ENCODE measurements at regions not wholly inside any gene's neighbourhood (a gene's known extent, or its start where the extent isn't known, plus 50 kb on each side); places are given as distances from the start of the nearest gene placed in this dataset.

DNA sequence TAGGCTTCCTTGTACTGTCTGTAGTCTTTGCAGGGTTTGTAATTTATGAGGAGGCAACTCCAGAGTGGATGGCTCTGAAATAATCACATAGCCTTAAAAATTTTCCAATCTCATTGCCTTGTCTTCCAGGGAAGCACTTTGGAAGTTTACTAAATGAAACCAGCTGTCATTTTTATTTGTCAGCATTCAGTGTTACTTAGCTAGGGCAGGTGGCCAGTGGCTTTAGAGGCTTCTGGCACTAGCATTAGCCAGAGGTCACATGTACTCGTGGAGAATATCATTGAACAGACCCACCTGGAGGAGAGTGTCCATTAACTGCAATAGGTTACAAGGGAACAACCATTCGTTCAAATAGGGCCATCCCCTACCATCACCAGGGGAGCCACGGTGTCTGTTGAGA is 160.3 kb upstream of the SLC28A3 start:
- TF ChIP-seq POLR2AphosphoS5 (IDR thresholded peaks at IDR 0.05; ENCODE audit: insufficient read depth in 1 of 2, low read depth in 1 of 2): no peak
- TF ChIP-seq CTCF (IDR thresholded peaks at IDR 0.05): no peak
- TF ChIP-seq POLR2A (IDR thresholded peaks at IDR 0.05): no peak

Measured in vagina (tissue), 2 donors.